GM18951 (cell line): ENCODE measurements at regions not wholly inside any gene's neighbourhood (a gene's known extent, or its start where the extent isn't known, plus 50 kb on each side); places are given as distances from the start of the nearest gene placed in this dataset.
"Not testable (repeated sequence)": the region's sequence is repeated elsewhere in the genome, so short reads cannot be mapped to it uniquely, and the experiment has no call there.

Source experiments
- POLR2A ChIP-seq: IDR thresholded peaks from 4 replicates; pipeline ENCODE4 v1.6.1; 2011; ENCODE audit warnings: mild to moderate bottlenecking; ENCODE audit not compliant: insufficient read length, insufficient read depth; ENCODE audit errors: extremely low read depth
- in situ Hi-C: fragments of 300-500 bp; cut with MboI; formaldehyde crosslinking; loops from one replicate; pipeline ENCODE4 v1.12.0; 2022; ENCODE audit warnings: low sequenced_read_pairs, mixed read lengths, inconsistent platforms; ENCODE audit not compliant: unreplicated experiment

DNA sequence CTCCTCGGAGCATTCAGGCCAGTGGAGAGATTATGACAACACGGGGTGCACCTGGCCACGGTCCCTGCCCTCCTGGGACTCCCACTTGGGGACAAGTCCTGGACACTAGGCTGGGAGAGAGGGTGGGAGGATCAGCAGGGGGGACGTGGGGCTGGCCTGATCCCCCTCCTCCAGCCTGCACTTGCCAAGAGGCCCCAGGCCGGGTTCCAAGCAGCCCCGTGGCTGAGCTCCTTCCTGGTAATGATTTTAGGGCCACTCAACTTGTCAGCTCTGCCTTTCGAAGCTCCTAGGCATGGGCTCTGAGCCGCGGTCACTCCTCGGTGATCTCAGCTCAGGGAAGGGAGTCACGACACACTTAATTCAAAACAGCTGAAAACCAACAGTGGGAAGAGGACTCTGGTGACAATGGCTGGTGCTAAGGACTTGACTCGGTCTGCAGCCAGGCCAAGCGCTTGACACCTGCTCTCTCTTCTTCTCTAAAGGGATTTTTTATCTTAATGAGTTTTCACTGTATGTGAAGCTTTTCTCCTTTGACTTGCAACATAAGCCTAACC lies 161.7 kb downstream of the BMP7 start:
- TF ChIP-seq POLR2A, result no peak
- in situ Hi-C loops, result no loop called here

DNA sequence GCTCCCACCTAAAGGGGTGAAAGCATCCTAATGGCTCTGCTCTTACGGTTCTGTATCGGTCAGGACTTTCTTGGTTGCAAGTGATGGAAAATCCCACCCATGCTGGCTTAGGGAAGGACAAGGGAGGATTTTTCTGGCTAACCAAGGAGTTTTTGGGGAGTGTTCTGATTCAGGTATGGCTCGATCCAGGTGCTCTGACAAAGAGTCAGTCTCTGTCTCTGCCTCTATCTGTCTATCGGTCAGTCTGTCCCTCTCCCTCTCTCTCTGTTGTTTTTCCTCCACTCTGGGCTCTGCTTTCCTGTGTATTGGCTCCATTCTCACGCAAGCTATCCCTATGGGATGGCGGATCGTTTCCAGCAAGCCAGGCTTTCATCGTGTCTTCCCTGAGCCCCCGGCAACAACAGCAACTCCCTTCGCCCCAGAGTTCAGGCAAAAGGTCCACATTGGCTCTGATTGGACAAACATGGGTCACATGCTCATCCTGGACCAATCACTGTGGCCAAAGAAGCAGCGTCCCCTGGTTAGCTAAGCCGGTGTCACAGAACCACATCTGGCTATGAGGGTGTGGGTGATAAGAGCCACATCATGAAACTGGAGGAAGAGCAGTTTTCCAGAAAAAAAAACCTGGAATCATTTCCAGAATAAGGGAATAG lies 160.3 kb downstream of the BMP7 start:
- in situ Hi-C loops, result no loop called here
- no peak for TF ChIP-seq POLR2A

- in situ Hi-C loops, result no loop called here
- TF ChIP-seq POLR2A, result no peak
Observed at GRCh38 chr20:57106692-57107091, 159.7 kb downstream of the BMP7 start.

DNA sequence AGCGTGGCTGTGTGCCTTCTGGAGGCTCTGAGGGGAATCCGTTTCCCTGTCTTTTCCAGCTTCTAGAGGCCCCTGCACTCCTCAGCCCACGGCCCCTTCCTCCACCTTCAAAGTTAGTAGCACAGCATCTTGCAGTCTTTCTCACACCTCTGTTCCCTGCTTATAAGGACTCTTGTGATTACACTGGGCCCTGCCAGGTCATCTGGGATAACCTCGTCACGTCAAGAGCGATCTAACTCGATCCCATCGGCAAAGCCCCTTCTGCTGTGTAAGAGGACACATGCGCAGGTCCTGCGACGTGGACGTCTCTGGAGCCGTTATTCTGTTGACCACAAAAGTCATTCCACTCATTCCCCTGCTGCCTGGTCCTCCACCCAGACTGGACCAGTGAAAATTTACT lies 159.2 kb downstream of the BMP7 start:
- in situ Hi-C loops, result no loop called here
- no peak for TF ChIP-seq POLR2A

GRCh38 chr20:57108218-57108617 lies 158.2 kb downstream of the BMP7 start:
- no peak for TF ChIP-seq POLR2A
- in situ Hi-C loops, result no loop called here

DNA sequence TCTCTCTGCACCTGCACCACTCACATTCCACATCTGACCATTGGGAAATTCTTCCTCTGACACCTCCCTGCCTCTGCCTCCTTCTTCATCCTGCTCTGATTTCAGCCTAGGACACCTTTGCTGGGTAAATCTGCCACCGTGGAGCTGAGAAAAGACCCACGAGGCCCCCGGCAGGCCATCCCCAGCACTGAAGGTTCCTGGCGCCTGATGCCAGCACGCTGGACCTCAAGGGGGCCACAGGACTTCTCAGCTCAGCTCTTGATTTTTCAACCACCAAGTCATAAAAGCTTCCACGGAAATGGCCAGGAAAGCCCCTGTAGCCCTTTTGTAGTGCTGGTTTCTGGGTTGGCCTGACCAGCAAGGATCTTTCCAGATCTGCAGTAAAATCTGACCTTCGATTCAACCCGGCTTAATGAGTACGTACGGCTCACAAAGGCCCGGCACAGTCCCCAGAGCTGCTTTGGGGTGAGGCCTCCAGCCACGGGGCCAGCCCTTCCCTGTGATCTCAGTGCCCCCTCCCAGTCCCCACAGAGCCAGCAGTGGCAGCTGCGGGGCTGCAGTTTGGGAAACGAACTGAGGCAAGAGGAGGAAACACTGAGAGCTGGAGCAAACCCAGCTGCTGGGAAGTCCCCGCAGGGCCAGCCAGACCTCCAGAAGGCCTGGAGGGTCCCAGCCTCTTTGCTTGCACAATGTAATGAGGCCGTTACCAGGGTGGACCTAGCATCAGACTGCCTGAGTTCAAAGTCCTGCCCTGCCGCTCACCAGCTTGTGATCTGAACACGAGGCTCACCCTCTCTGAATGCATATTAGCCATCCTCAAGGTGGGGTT lies 157.5 kb downstream of the BMP7 start:
- in situ Hi-C loops, result no loop called here
- no peak for TF ChIP-seq POLR2A

DNA sequence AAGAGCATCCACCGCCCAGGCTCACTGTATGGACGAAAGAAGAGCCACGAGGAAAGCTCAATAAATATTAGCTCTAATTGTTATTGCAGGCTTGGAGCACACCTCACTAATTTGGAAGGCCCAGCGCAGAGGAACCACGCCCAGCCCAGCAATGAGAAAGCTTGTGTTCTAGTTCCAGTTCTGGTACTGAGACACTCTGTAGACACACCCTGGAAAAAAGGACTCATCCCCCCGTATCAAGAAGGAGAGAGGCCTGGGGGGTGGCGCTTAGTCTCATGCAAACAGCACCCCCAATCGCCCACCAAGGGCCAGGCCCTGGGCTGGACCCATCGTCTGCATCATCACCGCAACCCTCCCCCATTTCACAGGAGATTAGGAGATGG lies 156.9 kb downstream of the BMP7 start:
- no peak for TF ChIP-seq POLR2A
- in situ Hi-C loops, result no loop called here

DNA sequence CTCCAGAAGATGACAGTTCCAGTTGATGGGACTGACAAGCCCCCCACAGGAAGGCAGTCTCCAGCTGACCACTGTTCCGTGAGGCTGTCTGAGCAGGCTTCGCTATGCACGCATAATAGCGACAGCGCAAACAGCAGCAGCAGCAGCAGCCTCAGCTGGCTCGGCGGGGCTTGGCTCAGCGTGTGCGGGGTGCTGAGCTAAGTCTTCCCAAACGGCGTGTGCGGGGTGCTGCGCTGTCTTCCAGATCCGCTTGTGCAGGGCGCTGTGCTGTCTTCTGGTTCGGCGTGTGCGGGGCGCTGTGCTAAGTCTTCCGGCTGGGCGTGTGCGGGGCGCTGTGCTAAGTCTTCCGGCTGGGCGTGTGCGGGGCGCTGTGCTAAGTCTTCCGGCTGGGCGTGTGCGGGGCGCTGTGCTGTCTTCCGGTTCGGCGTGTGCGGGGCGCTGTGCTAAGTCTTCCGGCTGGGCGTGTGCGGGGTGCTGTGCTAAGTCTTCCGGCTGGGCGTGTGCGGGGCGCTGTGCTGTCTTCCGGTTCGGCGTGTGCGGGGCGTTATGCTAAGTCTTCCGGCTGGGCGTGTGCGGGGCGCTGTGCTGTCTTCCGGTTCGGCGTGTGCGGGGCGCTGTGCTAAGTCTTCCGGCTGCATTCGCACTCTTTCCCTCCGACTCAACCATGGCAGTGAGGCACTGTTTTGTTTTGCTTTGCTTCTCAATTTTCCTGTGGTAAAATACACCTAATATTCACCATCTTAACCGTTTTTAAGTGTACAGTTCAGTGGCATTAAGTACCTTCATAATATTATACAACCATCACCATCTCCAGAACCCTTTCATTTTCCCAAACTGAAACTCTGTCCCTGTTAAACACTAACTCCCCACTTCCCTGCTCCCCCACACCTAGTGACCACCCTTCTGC lies 156.1 kb downstream of the BMP7 start:
- in situ Hi-C loops, result not testable (repeated sequence)

- in situ Hi-C loops, result no loop called here
- TF ChIP-seq POLR2A, result no peak
Observed at GRCh38 chr20:57111028-57111373, 155.4 kb downstream of the BMP7 start.

DNA sequence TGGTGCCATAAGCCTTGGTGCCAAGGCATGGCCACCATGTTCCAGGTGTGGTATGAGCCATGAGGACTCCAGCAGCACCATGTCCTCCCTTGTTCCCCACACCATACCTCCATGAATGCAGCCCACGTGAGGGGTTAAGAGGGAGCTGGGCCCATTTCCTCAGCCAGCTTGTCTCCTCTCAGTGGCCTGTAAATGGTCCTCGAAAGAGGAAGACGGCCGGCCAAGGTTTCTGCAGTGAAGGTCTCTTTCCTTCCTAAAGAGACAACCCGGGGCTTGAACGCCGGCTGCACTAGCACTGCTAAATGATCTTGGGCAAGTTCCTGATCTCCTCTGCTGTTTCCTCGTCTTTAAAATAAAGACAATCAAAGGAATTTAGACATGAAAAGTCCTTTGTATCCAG lies 154.0 kb downstream of the BMP7 start:
- TF ChIP-seq POLR2A, result no peak
- in situ Hi-C loops, result no loop called here

DNA sequence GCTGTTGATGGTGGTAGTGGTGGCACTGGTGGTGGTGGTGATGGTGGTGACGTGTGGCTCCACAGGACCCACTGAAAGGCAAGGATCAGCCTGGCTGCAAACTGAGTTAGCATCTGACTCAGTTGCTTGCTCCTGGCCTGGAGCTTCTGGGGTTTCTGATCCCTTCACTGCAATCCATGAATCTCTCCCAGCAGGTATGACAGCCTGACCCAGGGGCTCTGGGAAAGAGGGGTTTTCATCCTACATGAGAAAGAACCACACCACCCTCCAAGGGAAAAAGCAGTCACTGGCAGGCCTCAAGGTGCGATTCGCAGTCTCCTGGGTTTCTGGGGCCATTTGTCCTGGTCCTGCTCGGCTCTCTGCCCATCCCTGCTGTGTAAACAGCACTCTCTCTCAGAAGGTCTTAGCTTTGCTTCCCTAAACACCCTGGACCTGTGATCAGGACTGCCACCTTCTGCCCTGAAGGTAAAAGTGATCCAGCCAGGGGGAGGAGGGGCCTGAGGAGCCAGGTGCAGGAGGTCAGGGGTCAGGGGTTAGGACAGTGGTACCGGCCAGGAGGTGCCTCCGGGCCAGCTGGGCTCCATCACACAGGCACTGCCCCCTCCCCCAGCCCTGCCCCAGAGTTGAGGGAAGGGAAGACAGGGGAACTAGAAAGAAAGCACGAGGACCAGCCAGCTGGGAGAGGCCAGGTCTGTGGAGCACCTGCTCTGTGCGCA lies 152.0 kb downstream of the BMP7 start:
- in situ Hi-C loops, result no loop called here
- TF ChIP-seq POLR2A, result no peak

GRCh38 chr20:57117296-57117695 lies 149.1 kb downstream of the BMP7 start:
- no peak for TF ChIP-seq POLR2A
- in situ Hi-C loops, result no loop called here
